Liver (tissue), 3 donors: ENCODE measurements at regions not wholly inside any gene's neighbourhood (a gene's known extent, or its start where the extent isn't known, plus 50 kb on each side); places are given as distances from the start of the nearest gene placed in this dataset.

Experiments
- FOXA1 ChIP-seq: IDR thresholded peaks from 2 replicates; pipeline ENCODE4 v1.6.1; 2016; ENCODE audit warnings: antibody characterized with exemption
- GABPA ChIP-seq, 2 donors: IDR thresholded peaks in 1 of 2; conservative IDR thresholded peaks in 1 of 2; 2 replicates each; pipeline ENCODE4 v1.6.1; 2016; ENCODE audit warnings: antibody characterized with exemption in 2 of 2, mild to moderate bottlenecking in 1 of 2, moderate library complexity in 1 of 2
- JUND ChIP-seq, 2 donors: IDR thresholded peaks; 2 replicates each; pipeline ENCODE4 v1.6.1; 2016; ENCODE audit warnings: antibody characterized with exemption in 2 of 2
- RAD21 ChIP-seq, 2 donors: IDR thresholded peaks; 2 replicates each; pipeline ENCODE4 v1.6.1; 2016; ENCODE audit warnings: antibody characterized with exemption in 2 of 2, mild to moderate bottlenecking in 2 of 2
- RXRA ChIP-seq, 2 donors: IDR thresholded peaks; 2 replicates each; pipeline ENCODE4 v1.6.1; 2017 to 2018; ENCODE audit warnings: antibody characterized with exemption in 2 of 2, mild to moderate bottlenecking in 1 of 2
- SP1 ChIP-seq: IDR thresholded peaks from 2 replicates; pipeline ENCODE4 v1.6.1; 2018; ENCODE audit warnings: antibody characterized with exemption, mild to moderate bottlenecking
- TAF1 ChIP-seq: conservative IDR thresholded peaks from 2 replicates; pipeline ENCODE4 v1.6.1; 2016; ENCODE audit warnings: antibody characterized with exemption, mild to moderate bottlenecking
- YY1 ChIP-seq: IDR thresholded peaks from 2 replicates; pipeline ENCODE4 v1.6.1; 2016; ENCODE audit warnings: antibody characterized with exemption, mild to moderate bottlenecking
- TF ChIP-seq, protein P1 (sequence below): fragments of 150-350 bp; IDR thresholded peaks from 2 replicates; pipeline ENCODE4 v1.5.1; 2017; ENCODE audit warnings: improper control_type of control experiment, low read depth, low read length; ENCODE audit not compliant: missing input control
- TF ChIP-seq, protein P2 (sequence below): IDR thresholded peaks from 2 replicates; pipeline ENCODE4 v1.6.1; 2016; ENCODE audit warnings: antibody characterized with exemption
- TF ChIP-seq, protein P3 (sequence below): IDR thresholded peaks from 2 replicates; pipeline ENCODE4 v1.6.1; 2016; ENCODE audit warnings: antibody characterized with exemption, mild to moderate bottlenecking
- donor health status: healthy.
- donor health status: healthy.

DNA sequence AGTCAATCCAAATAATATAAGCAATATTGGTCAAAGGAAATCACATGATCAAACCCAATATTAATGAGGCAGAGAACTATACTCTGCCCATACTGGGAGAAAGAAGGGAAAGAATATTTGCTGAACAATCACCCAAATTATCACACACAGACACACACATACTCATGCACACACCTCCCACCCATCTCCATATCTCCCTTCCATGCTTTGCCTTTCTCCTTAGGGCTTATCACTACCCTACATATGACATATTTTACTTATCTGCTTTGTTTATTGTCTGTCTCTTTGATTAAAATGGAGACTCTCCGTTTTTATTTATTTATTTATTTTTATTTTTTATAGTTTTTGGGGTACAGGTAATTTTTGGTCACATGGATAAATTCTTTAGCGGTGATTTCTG is 112.9 kb upstream of the NHS start:
- TF ChIP-seq, protein P1, sequence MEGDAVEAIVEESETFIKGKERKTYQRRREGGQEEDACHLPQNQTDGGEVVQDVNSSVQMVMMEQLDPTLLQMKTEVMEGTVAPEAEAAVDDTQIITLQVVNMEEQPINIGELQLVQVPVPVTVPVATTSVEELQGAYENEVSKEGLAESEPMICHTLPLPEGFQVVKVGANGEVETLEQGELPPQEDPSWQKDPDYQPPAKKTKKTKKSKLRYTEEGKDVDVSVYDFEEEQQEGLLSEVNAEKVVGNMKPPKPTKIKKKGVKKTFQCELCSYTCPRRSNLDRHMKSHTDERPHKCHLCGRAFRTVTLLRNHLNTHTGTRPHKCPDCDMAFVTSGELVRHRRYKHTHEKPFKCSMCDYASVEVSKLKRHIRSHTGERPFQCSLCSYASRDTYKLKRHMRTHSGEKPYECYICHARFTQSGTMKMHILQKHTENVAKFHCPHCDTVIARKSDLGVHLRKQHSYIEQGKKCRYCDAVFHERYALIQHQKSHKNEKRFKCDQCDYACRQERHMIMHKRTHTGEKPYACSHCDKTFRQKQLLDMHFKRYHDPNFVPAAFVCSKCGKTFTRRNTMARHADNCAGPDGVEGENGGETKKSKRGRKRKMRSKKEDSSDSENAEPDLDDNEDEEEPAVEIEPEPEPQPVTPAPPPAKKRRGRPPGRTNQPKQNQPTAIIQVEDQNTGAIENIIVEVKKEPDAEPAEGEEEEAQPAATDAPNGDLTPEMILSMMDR: no peak
- TF ChIP-seq TAF1 (no peak), GABPA (IDR thresholded peaks at IDR 0.05 in 1 of 2, conservative IDR thresholded peaks at IDR 0.05 in 1 of 2) (no peak), RAD21 (IDR thresholded peaks at IDR 0.05) (no peak), RXRA (IDR thresholded peaks at IDR 0.05) (no peak), JUND (IDR thresholded peaks at IDR 0.05) (no peak), FOXA1 (no peak), SP1 (no peak), YY1 (no peak)
- TF ChIP-seq, protein P2, sequence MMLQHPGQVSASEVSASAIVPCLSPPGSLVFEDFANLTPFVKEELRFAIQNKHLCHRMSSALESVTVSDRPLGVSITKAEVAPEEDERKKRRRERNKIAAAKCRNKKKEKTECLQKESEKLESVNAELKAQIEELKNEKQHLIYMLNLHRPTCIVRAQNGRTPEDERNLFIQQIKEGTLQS: no peak
- TF ChIP-seq, protein P3, sequence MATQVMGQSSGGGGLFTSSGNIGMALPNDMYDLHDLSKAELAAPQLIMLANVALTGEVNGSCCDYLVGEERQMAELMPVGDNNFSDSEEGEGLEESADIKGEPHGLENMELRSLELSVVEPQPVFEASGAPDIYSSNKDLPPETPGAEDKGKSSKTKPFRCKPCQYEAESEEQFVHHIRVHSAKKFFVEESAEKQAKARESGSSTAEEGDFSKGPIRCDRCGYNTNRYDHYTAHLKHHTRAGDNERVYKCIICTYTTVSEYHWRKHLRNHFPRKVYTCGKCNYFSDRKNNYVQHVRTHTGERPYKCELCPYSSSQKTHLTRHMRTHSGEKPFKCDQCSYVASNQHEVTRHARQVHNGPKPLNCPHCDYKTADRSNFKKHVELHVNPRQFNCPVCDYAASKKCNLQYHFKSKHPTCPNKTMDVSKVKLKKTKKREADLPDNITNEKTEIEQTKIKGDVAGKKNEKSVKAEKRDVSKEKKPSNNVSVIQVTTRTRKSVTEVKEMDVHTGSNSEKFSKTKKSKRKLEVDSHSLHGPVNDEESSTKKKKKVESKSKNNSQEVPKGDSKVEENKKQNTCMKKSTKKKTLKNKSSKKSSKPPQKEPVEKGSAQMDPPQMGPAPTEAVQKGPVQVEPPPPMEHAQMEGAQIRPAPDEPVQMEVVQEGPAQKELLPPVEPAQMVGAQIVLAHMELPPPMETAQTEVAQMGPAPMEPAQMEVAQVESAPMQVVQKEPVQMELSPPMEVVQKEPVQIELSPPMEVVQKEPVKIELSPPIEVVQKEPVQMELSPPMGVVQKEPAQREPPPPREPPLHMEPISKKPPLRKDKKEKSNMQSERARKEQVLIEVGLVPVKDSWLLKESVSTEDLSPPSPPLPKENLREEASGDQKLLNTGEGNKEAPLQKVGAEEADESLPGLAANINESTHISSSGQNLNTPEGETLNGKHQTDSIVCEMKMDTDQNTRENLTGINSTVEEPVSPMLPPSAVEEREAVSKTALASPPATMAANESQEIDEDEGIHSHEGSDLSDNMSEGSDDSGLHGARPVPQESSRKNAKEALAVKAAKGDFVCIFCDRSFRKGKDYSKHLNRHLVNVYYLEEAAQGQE: no peak
